Hippocampal formation (tissue), 2 donors: ENCODE measurements at regions not wholly inside any gene's neighbourhood (a gene's known extent, or its start where the extent isn't known, plus 50 kb on each side); places are given as distances from the start of the nearest gene placed in this dataset.

Source experiments
- DNase-seq, 2 donors: peaks; one replicate each; lab custom pipeline; 2025; lab: John Stamatoyannopoulos, UW

DNA sequence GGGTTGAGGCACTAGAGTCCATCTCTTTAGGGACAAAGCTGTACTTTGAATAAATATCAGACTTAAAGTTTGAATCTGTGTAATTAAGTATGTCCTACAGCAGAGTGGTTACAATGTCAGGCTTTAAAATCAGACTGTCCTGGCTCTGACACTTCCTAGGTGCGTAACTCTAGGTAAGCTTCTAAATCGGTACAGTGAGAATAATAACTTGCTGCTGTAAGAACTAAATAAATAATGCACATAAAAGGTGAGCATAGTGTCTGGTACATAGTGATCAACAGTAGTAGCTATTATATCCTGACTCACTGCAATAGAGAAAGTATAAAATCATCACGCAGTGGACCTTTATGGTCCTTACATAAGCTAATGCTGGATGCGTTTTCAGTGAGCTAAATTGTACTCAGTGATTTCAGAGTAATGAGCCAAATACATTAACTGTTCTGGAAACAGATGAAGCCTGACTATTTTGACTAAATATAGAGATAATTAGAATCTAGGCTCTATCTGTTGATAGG is 72.2 kb upstream of the PDK4 start:
- no peak for DNase-seq

DNA sequence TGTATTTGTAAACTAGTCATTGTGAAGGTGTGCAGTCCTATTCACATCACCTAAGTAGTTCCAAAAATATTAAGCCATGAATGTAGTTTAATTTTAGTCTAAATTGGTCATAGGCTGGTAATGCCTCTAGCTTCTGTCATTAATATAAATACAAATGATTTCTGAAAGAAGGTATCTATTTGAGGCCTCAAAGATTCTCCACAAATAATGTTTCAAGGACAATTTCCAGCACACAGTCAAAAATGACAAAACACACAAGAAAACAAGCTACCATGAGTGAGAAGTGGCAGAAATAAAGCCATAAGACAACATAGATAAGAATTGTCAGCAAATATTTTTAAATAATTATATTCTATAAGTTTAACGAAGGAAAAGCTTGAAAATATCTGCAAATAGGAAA is 66.7 kb upstream of the PDK4 start:
- DNase-seq, result no peak

DNA sequence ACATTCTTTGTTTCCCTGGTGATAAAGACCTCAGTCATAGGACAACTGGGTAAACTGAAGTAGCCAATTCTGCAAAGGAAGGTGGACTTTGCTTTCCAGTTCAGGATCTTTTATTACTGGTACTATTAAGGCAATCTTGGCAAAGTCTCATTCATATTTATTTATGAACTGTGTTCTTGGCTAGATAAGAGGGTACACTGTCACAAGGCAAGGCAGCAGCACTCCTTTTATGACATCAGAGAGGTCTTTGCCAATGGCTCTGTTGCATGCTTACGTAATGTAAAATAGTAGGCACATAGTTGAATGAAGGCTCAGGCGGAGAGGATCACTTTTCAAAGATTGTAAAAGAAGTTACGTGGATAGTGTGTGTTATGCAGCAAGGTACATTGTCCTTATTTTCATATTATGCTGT is 63.7 kb upstream of the PDK4 start:
- DNase-seq, result no peak

DNA sequence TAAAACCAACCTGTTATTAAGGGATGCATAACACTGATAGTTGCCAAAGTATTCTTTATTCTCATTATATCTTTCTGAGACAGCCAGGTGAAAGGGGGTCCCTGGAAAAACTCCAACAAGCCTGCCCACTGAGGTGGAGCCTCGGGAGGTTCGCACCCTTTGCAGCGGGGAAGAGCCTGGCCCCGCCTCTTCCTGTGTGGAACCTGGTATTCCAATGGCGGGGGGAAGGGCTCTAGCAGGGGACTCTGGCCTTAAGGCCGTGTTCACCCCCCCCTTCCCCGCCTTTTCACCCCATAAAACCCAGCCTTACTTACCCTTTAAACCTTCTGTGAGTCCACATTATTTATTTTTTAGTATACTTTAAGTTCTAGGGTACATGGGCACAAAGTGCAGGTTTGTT is 62.4 kb upstream of the PDK4 start:
- DNase-seq, result no peak

DNA sequence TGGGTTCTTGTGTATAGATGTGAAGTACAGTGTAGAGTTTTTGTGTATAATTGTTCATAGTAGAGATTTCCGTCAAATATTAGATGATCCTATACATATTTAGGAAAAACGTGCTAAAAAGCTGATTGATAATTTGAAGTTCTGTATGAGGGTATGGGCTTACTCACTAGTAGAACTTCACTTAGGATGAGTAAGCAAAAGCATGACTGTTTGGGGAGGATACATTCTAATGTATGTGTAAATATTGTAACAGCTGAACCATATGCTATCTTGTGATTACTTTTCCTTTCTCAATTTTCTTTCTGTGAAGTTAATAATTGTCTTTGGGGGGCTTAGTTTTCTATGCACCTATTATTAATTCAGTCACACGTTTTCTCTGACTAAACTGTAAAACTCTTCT is 53.2 kb upstream of the PDK4 start:
- no peak for DNase-seq

DNA sequence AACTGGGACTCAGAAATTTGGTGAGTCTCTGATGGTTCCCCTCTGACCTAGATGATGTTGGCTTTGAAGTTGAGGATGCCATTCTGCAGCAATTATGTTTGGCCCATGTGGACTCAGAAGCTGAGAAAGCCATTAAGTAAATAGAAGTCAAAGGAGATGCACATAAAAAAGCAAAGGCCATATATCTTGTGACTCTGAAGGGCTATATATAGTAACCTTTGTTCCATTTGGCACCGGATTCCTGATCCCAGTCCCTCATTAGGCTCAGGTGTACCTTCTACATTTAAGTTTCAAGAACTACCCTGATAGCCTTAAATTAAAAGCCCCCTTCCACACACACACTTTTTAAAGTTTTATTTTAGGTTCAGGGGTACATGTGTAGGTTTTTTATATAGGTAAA is 50.0 kb upstream of the PDK4 start:
- no peak for DNase-seq
